SW 1271 (cell line): ENCODE measurements at regions not wholly inside any gene's neighbourhood (a gene's known extent, or its start where the extent isn't known, plus 50 kb on each side); places are given as distances from the start of the nearest gene placed in this dataset.
"Not testable (repeated sequence)": the region's sequence is repeated elsewhere in the genome, so short reads cannot be mapped to it uniquely, and the experiment has no call there.

ENCODE experiments used
- DNase-seq, 2 experiments: peaks; one replicate each; lab custom pipeline; 2025; lab: John Stamatoyannopoulos, UW

DNA sequence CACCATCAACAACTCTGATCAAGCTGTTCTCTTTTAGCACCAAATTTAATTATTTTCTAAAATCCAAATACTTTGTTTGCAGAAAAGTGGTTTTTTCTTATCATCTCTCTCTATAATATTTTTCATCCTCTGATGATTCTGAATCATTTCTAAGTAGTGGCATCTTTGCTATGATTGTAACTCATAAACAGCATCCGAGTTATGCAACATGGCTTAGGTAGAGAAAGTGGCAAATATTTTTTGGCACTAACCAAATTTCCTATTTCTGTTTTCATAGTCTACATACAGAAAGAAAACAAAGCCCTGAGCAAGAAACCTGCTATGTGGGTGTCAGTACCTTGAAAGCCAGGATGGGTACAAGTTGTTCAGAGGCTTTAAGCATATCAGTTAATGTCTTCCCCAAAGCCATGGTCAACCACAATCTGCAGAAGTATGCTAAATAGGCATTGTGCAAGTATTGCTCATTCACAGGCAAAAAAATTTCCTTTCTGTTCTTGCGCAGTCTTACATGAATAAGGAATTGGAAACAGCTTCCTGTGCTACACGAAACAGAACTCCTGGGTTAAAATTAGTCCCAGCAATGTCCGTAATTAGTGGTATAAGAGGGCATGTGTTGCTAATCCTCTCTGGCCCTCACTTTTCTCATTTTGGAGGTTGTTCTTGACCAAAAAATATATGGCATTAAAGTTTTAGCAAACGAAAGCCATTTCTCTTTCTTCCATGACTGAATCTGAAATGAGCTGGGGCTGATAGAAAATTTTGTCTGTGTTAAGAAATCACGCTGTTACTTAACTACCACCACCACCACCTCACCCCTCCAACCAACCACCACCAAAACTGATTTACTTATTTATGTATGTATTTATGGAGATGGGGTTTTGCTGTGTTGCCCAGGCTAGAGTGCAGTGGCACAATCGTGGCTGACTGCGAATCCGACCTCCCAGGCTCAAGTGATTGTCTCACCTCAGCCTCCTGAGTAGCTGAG, 325.6 kb upstream of the MAGI2 start:
- DNase-seq, result no peak

DNA sequence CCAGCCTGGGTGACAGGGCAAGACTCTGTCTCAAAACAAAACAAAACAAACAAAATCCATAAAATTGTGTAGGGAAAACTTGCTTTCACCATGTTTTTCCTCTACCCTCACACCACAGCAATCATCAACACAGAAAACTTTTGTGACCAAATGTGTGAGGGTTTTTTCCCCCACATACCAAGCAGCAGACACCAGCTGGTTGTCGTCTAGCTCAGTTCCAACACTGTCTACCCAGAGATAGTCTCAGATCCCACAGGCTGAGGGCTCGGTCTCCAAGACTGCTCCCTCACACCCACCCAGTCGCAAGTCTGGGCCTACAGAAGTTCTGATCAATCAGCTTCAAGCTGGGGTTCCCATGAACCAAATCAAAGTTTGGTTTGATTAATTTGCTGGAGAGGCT, 322.4 kb upstream of the MAGI2 start:
- no peak for DNase-seq

DNA sequence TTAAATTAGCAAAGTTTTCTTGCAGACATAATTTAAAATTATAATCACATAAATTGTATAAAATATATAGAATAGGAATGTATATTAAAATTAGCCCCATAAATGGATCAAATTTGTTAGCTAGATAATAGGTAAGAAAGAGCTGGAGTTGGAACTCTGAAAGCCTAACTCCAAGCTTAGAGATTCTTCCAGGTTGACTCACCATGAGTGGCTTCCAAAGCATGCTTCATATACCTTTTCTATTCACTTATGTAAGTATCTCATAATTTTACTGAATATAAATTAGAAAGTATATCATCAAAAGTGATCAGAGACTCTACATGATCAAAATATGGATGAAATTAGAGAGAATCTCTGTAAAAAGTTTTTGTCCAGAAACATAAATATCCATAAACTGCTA, 320.7 kb upstream of the MAGI2 start:
- DNase-seq, result peak in 1 of 2 experiments; percentile 2

- no peak for DNase-seq
Observed at GRCh38 chr7:79770970-79771369, 317.5 kb upstream of the MAGI2 start.

DNA sequence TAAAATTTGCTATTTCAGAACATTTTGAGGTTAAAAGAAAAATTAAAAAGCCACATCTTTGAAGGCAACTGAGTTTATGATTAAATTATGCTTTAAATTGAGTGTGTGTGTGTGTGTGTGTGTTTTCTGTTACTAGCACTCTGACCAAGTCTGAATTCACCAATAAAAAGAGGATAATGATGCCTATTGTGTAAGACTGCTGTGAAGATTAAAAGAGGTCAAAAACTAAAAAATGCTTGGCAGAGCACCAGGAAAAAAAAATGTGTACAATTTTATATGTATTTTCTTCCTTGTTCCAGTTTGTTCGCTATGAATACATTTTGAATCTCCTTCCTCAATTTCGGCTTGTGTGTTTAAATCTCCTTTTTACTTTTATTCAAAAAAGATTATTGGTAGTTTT, 316.6 kb upstream of the MAGI2 start:
- no peak for DNase-seq

- not testable (repeated sequence) for DNase-seq
Observed at GRCh38 chr7:79767876-79768560, 314.6 kb upstream of the MAGI2 start.

DNA sequence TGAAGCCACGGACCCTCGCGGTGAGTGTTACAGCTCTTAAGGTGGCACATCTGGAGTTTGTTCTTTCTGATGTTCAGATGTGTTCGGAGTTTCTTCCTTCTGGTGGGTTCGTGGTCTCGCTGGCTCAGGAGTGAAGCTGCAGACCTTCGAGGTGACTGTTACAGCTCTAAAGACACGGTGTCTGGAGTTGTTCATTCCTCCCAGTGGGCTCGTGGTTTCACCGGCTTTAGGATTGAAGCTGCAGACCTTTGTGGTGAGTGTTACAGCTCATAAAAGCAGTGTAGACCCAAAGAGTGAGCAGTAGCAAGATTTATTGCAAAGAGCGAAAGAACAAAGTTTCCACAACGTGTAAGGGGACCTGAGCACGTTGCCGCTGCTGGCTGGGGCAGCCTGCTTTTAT, 313.7 kb upstream of the MAGI2 start:
- DNase-seq, result not testable (repeated sequence)

DNA sequence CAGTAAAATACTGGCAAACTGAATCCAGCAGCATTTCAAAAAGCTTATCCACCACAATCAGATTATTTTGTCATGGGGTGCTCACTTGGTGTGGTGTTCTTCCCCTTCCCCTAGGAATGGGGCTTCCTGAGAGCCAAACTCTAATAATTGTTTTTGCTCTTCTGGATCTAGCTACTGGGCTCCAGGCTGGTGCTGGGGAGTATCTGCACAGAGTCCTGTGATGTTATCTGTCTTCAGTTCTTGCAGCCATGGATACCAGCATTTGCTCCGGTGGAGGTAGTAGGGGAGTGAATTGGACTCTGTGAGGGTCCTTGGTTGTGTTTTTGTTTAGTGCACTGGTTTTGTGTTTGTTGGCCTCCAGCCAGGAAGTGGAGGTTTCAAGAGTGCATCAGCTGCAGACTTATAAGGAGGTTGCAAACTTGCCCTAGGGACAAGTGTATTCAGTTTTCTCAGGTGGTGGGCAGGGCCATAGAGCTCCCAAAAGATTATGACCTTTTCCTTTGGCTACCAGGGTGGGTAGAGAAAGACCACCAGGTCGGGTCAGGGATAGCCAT, 308.5 kb upstream of the MAGI2 start:
- DNase-seq, result no peak

DNA sequence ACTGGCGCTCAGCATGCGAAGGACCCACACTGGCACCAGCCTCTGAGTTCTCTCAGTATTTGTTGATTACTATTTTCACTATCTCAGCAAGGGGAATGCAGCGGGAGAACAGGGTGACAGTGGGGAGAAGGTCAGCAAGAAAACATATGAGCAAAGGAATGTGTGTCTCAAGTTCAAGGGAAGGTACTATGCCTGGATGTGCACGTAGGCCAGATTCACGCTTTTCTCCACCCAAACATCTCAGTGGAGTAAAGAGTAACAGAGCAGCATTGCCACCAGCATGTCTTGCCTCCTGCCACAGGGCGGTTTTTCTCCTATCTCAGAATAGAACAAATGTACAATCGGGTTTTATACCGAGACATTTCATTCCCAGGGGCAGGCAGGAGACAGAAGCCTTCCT, 297.5 kb upstream of the MAGI2 start:
- DNase-seq, result not testable (repeated sequence)

GRCh38 chr7:79749856-79750255, 296.4 kb upstream of the MAGI2 start:
- DNase-seq, result no peak

DNA sequence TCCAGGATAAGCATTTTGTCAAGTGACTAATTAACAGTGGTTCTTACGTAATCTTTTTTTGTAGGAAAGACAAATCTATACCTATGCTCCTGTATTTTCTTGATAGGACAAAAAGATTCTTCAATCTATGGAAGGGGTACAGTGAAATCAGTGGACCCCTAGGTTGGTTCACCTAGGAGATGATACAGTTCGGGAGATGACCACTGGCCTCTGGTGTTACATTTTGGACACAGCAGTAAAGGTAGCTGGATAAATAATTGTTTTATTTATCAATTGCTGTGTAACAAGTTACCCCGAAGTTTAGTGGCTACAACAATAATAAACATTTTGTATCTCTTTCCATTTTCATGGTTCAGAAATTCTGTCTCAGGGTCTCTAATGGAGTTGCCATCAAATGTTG, 288.2 kb upstream of the MAGI2 start:
- DNase-seq, result no peak

- DNase-seq, result no peak
Observed at GRCh38 chr7:79740076-79740475, 286.6 kb upstream of the MAGI2 start.

DNA sequence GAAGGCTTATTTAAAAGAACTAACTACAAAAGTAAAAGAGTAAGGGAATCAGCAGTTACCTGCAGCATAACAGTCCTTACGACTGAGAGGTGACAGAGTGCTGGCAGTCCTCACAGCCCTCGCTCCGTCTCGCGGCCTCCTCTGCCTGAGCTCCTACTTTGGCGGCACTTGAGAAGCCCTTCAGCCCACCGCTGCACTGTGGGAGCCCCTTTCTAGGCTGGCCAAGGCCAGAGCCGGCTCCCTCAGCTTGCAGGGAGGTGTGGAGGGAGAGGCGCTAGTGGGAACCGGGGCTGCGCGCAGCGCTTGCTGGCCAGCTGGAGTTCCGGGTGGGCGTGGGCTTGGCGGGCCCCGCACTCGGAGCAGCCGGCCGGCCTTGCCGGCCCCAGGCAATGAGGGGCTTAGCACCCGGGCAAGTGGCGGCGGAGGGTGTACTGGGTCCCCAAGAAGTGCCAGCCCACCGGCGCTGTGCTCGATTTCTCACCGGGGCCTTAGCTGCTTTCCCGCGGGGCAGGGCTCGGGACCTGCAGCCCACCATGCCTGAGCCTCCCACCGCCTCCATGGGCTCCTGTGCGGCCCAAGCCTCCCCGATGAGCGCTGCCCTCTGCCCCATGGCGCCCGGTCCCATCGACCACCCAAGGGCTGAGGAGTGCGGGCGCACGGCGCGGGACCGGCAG, 285.7 kb upstream of the MAGI2 start:
- not testable (repeated sequence) for DNase-seq

GRCh38 chr7:79736418-79736817, 283.0 kb upstream of the MAGI2 start:
- DNase-seq, result no peak

GRCh38 chr7:79735012-79735411, 281.5 kb upstream of the MAGI2 start:
- DNase-seq, result no peak

DNA sequence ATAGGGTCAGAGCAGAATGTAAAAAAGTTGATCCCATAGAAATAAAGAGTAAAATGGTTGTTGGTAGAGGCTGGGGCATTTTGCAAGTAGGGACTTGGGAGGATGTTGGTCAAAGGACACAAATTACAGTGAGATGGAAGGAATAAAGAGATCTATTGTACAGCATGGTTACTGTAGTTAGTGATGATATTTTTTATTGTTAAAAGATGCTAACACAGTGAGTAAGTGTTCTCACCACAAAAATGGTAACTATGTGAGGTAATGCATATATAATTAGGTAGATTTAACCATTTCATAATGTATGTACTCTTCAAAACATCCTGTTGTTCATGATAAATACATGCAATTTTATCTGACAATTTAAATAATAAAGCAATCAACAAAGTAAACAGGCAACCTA, 280.7 kb upstream of the MAGI2 start:
- no peak for DNase-seq

GRCh38 chr7:79732535-79732934, 279.1 kb upstream of the MAGI2 start:
- no peak for DNase-seq

DNA sequence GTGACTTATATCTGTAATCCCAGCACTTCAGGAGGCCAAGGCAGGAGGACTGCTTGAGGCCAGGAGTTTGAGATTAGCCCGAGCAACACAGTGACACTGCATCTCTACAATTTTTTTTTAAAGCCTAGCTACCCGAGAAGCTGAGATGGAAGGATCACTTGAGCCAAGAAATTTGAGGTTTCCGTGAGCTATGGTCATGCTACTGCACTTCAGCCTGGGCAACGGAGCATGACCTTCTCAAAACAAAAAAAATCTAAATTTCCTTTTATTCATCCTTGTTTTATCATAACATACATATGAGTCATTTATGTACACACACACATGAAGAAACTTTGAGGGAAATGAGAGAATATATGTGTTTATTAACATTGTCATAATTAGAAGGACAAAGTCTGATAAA, 277.5 kb upstream of the MAGI2 start:
- no peak for DNase-seq

- no peak for DNase-seq
Observed at GRCh38 chr7:79723833-79724618, 270.6 kb upstream of the MAGI2 start.

DNA sequence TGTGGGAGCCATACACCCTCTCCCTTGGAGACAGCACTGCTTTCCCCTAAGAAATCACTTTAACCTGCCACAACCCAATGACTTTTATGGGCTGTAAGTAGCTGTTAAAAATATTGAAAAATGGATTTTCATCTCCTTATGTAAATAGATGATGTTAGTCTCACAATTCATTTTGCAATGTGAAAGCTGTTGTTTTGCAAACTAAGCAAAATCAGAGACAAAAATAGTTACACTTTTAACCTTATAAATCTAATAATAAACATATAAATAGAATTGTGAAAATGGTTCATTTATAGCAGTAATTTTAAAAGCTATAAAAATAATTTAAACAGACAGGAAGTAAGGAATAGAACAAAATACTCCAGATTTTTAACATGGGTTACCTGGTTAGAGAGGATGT, 268.8 kb upstream of the MAGI2 start:
- no peak for DNase-seq

DNA sequence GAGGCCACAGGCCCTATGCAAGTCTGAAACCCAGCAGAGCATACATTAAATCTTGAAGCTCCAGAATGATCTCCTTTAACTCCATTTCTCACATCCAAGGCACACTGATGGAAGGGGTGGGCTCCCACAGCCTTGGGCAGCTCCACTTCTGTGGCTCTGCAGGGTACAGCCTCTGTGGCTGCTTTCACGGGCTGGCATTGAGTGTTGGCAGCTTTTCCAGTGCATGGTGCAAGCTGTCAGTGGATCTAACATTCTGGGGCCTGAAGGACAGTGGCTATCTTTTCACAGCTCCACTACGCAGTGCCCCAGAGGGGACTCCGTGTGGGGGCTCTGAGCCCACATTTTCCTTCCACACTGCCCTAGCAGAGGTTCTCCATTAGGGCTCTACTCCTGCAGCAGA, 265.7 kb upstream of the MAGI2 start:
- no peak for DNase-seq

DNA sequence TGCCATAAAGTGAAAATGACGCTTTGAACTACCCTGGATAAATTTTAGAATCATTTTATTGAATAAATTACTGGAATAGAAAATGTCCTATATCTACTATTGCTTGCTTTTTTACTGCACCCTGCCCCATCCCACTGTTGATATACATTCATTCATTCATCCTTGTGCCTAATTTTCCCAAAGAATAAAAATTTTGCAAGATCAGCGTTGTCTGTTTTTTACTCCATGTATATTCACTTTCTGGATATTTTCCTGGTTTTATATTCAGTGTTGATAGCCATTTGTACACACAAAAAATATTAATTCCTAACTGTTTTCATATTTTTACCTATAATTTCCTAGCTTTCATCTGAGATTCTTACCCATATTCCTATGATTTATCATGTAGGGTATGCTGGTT, 262.9 kb upstream of the MAGI2 start:
- no peak for DNase-seq
